ENCODE measurements at regions not wholly inside any gene's neighbourhood (a gene's known extent, or its start where the extent isn't known, plus 50 kb on each side); places are given as distances from the start of the nearest gene placed in this dataset.

DNA sequence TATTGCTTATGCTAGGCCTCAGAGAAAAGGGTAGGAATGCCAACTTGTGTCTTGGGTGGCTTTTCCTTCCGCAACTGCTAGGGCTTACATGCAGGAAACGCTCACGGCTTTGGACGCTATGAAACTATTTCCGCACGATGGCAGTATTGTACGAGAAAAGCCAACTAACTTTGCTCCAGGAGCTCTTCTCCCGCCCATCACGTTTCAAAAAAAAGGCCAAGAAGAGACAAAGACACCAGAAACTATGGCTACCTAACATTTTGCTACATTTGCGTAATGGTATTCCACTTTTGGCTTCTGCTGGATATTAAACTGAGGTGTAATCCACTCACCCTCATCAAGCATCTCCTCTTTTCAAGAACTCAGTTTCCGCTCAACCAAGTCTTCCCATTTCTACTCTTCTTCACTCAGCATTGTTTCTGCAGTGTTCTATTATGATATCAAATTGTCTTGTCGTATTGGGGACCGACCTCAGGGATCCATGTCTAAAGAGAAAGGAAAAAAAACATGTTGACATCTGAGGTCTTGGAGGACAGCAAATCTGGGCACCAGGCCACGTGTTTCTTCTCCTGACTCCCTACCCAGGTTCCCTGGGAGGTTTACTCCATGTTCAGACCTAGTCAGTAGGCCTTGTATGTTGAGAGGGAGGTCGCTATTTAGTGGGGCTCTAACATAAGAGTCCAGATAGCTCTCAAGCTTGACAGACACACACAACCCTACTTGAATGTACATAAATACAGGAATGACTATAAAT, 239.4 kb upstream of the STK26 start:
- TF ChIP-seq, protein P1, sequence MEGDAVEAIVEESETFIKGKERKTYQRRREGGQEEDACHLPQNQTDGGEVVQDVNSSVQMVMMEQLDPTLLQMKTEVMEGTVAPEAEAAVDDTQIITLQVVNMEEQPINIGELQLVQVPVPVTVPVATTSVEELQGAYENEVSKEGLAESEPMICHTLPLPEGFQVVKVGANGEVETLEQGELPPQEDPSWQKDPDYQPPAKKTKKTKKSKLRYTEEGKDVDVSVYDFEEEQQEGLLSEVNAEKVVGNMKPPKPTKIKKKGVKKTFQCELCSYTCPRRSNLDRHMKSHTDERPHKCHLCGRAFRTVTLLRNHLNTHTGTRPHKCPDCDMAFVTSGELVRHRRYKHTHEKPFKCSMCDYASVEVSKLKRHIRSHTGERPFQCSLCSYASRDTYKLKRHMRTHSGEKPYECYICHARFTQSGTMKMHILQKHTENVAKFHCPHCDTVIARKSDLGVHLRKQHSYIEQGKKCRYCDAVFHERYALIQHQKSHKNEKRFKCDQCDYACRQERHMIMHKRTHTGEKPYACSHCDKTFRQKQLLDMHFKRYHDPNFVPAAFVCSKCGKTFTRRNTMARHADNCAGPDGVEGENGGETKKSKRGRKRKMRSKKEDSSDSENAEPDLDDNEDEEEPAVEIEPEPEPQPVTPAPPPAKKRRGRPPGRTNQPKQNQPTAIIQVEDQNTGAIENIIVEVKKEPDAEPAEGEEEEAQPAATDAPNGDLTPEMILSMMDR (IDR thresholded peaks at IDR 0.05), result no peak
- no peak for TF ChIP-seq POLR2A (IDR thresholded peaks at IDR 0.05)
